Stimulated activated CD8-positive, alpha-beta memory T cell treated with anti-CD3 and anti-CD28 coated beads, Interleukin-15, amount 100 ng/mL, for 4 hours (primary cell): ENCODE measurements at regions not wholly inside any gene's neighbourhood (a gene's known extent, or its start where the extent isn't known, plus 50 kb on each side); places are given as distances from the start of the nearest gene placed in this dataset.

ENCODE experiments used
- DNase-seq, 2 donors: peaks; one replicate each; pipeline ENCODE4 v3.0.0-alpha.2; 2020; ENCODE audit warnings: low read depth in 2 of 2

- no peak for DNase-seq
These were observed 67.6 kb upstream of the AMPD3 start for GRCh38 chr11:10387206-10388083.

- DNase-seq = no peak
These were observed 67.0 kb upstream of the AMPD3 start for GRCh38 chr11:10388101-10388500.

- DNase-seq = no peak
These were observed 66.5 kb upstream of the AMPD3 start for GRCh38 chr11:10388574-10388973.

- no peak for DNase-seq
These were observed 64.7 kb upstream of the AMPD3 start for GRCh38 chr11:10390375-10390774.

- no peak for DNase-seq
These were observed 62.7 kb upstream of the AMPD3 start for GRCh38 chr11:10392095-10393079.

GRCh38 chr11:10394229-10395101 is 60.6 kb upstream of the AMPD3 start:
- DNase-seq = no peak

- no peak for DNase-seq
These were observed 59.7 kb upstream of the AMPD3 start for GRCh38 chr11:10395166-10395897.

GRCh38 chr11:10396771-10397170 is 58.3 kb upstream of the AMPD3 start:
- DNase-seq = no peak

- DNase-seq = no peak
These were observed 57.7 kb upstream of the AMPD3 start for GRCh38 chr11:10397226-10397987.

GRCh38 chr11:10398525-10398924 is 56.5 kb upstream of the AMPD3 start:
- no peak for DNase-seq

GRCh38 chr11:10400856-10401255 is 54.2 kb upstream of the AMPD3 start:
- DNase-seq = no peak

- no peak for DNase-seq
These were observed 53.8 kb upstream of the AMPD3 start for GRCh38 chr11:10401256-10401655.

GRCh38 chr11:10401696-10402392 is 53.2 kb upstream of the AMPD3 start:
- no peak for DNase-seq
